Mesenchymal stem cell (in vitro differentiated cells and primary cell): ENCODE measurements at regions not wholly inside any gene's neighbourhood (a gene's known extent, or its start where the extent isn't known, plus 50 kb on each side); places are given as distances from the start of the nearest gene placed in this dataset.

Experiments used
- DNase-seq: peaks from one replicate; pipeline ENCODE4 v3.0.0-alpha.2; 2013
- H2AFZ ChIP-seq: one replicate; pipeline ENCODE4 v1.6.1; 2013; ENCODE audit warnings: low read depth, mild to moderate bottlenecking, control low read depth, inconsistent platforms, low read length, moderate library complexity
- H2AK5ac ChIP-seq: 2 replicates; pipeline ENCODE4 v1.6.1; 2013; ENCODE audit warnings: low read length, moderate library complexity, mild to moderate bottlenecking, inconsistent platforms; ENCODE audit not compliant: severe bottlenecking
- H2BK120ac ChIP-seq: one replicate; pipeline ENCODE4 v1.6.1; 2013; ENCODE audit warnings: low read depth, mild to moderate bottlenecking, inconsistent platforms, low read length, moderate library complexity
- H2BK12ac ChIP-seq, 2 experiments: one replicate each; pipeline ENCODE4 v1.6.1; 2013; ENCODE audit warnings: inconsistent platforms in 2 of 2, low read length in 2 of 2, mild to moderate bottlenecking in 2 of 2, moderate library complexity in 2 of 2, control low read depth in 1 of 2
- H2BK15ac ChIP-seq: one replicate; pipeline ENCODE4 v1.6.1; 2013; ENCODE audit warnings: mild to moderate bottlenecking, low read depth, inconsistent platforms; ENCODE audit not compliant: poor library complexity, severe bottlenecking
- H2BK5ac ChIP-seq: 2 replicates; pipeline ENCODE4 v1.6.1; 2013; ENCODE audit warnings: low read depth, mild to moderate bottlenecking, low read length, control low read depth, inconsistent platforms; ENCODE audit not compliant: poor library complexity, severe bottlenecking
- H3K14ac ChIP-seq, 2 experiments: one replicate each; pipeline ENCODE4 v1.6.1; 2013; ENCODE audit warnings: inconsistent platforms in 2 of 2, low read length in 2 of 2, control low read depth in 1 of 2, mild to moderate bottlenecking in 1 of 2, moderate library complexity in 1 of 2
- H3K18ac ChIP-seq, 2 experiments: one replicate each; pipeline ENCODE4 v1.6.1; 2013; ENCODE audit warnings: inconsistent platforms in 2 of 2, low read length in 2 of 2, control low read depth in 1 of 2, low read depth in 1 of 2, mild to moderate bottlenecking in 1 of 2
- H3K23ac ChIP-seq, 2 experiments: one replicate each; pipeline ENCODE4 v1.6.1; 2013; ENCODE audit warnings: inconsistent platforms in 2 of 2, low read length in 2 of 2, mild to moderate bottlenecking in 2 of 2, moderate library complexity in 2 of 2, control low read depth in 1 of 2
- H3K27ac ChIP-seq: 2 replicates; pipeline ENCODE4 v1.5.1; 2013; ENCODE audit warnings: mild to moderate bottlenecking, moderate library complexity, low read length, control low read depth, inconsistent platforms; ENCODE audit not compliant: poor library complexity, severe bottlenecking
- H3K27me3 ChIP-seq, 2 experiments: 2 replicates each; pipeline versions ENCODE4 v1.6.1 to v1.7.0; 2013; ENCODE audit warnings: low read length in 2 of 2, mild to moderate bottlenecking in 2 of 2, moderate library complexity in 2 of 2, control low read depth in 1 of 2, inconsistent platforms in 1 of 2; ENCODE audit not compliant: control insufficient read depth in 1 of 2, insufficient read depth in 1 of 2
- H3K36me3 ChIP-seq, 2 experiments: 2 replicates each; pipeline versions ENCODE4 v1.6.1 to v1.7.0; 2013; ENCODE audit warnings: low read length in 2 of 2, control low read depth in 1 of 2, inconsistent platforms in 1 of 2, low read depth in 1 of 2, mild to moderate bottlenecking in 1 of 2; ENCODE audit not compliant: insufficient read depth in 2 of 2, control insufficient read depth in 1 of 2
- H3K4ac ChIP-seq, 2 experiments: one replicate each; pipeline ENCODE4 v1.6.1; 2013; ENCODE audit warnings: inconsistent platforms in 2 of 2, low read length in 2 of 2, mild to moderate bottlenecking in 2 of 2, moderate library complexity in 2 of 2, control low read depth in 1 of 2, low read depth in 1 of 2
- H3K4me1 ChIP-seq: 2 replicates; pipeline ENCODE4 v1.6.1; 2013; ENCODE audit warnings: low read depth, low read length, control low read depth; ENCODE audit not compliant: control insufficient read depth, insufficient read depth
- H3K4me2 ChIP-seq: 2 replicates; pipeline ENCODE4 v1.6.1; 2013; ENCODE audit warnings: low read length, mild to moderate bottlenecking, inconsistent platforms; ENCODE audit not compliant: poor library complexity, severe bottlenecking
- H3K4me3 ChIP-seq, 2 experiments: 2 replicates each; pipeline versions ENCODE4 v1.5.1 to v1.7.0; 2013; ENCODE audit warnings: low read length in 2 of 2, mild to moderate bottlenecking in 2 of 2, control low read depth in 1 of 2, low read depth in 1 of 2; ENCODE audit not compliant: insufficient read depth in 1 of 2
- H3K79me1 ChIP-seq: replicated peaks from 2 replicates; pipeline ENCODE4 v1.6.1; 2013; ENCODE audit warnings: mild to moderate bottlenecking, control low read depth, low read length, inconsistent platforms; ENCODE audit not compliant: poor library complexity, severe bottlenecking
- H3K9ac ChIP-seq: 2 replicates; pipeline ENCODE4 v1.7.0; 2013; ENCODE audit warnings: mild to moderate bottlenecking, low read length, moderate library complexity
- H3K9me3 ChIP-seq: 2 replicates; pipeline ENCODE4 v1.7.0; 2013; ENCODE audit warnings: mild to moderate bottlenecking, low read length; ENCODE audit not compliant: control insufficient read depth
- H4K8ac ChIP-seq: one replicate; pipeline ENCODE4 v1.6.1; 2013; ENCODE audit warnings: inconsistent platforms, mild to moderate bottlenecking, low read length, moderate library complexity
- H4K91ac ChIP-seq: one replicate; pipeline ENCODE4 v1.6.1; 2013; ENCODE audit warnings: mild to moderate bottlenecking, low read length, inconsistent platforms
- WGBS: methylation state at CpG from one replicate; pipeline ENCODE4 v1.1.7; 2013; ENCODE audit warnings: mixed read lengths; 5-methylcytosine and 5-hydroxymethylcytosine counted together

DNA sequence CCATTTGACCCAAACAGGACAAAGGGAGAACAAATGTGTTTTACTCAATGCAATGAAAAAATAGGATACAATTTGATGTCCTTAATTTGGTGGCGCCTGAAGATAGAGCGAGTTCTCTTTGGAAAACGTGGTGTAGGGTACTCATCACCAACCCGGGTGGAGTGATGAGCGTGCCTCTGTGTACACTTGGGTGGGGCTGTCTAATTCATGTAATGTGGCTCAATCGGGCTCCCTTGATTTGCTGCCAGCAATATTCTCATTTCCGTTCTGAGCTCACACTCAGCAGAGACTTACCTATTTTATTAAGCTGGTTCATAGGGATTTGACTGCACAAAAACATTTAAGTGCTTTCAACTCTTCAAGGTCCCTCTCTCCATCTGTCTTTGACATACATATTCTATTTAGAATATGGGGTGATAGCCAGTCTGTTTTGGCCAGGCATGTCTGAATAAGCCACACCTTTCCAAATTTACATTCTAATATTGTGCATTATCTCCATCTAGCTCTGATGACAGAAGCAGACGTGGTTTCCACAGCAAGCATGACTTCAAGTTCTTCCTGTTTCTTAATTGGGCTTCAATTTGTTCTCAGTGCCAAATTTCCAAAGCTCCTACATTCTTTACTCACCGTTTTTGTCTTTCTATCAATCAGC is 162.5 kb downstream of the IRX2 start:
- Histone ChIP-seq H2BK5ac (no peak overlapping the region), H3K27me3 (no peaks in the 10 kb centered on the region), H3K4me3 (no peak overlapping the region), H3K18ac (no peak overlapping the region), H2BK12ac (no peak overlapping the region), H3K79me1 (no peaks in the 10 kb centered on the region), H4K8ac (no peak overlapping the region), H3K4me2 (no peak overlapping the region), H3K9me3 (peaks cover 9% of the 10 kb centered on the region), H4K91ac (no peak overlapping the region), H3K23ac (no peak overlapping the region), H2BK120ac (no peak overlapping the region), H2AFZ (no peak overlapping the region), H2BK15ac (no peak overlapping the region), H3K36me3 (no peaks in the 10 kb centered on the region), H3K14ac (no peak overlapping the region), H3K4ac (no peak overlapping the region), H3K4me1 (no peaks in the 10 kb centered on the region), H2AK5ac (no peak overlapping the region), H3K27ac (no peak overlapping the region), H3K9ac (no peak overlapping the region)
- DNase-seq: no peak
- WGBS: 81% methylated on average over 8 of the region's 9 CpGs

- no peaks in the 10 kb centered on the region for H3K79me1 ChIP-seq
- no peak overlapping the region for H2BK12ac ChIP-seq
- no peak overlapping the region for H3K27ac ChIP-seq
- no peak overlapping the region for H3K18ac ChIP-seq
- H3K23ac ChIP-seq: no peak overlapping the region
- H2BK5ac ChIP-seq: no peak overlapping the region
- no peaks in the 10 kb centered on the region for H3K27me3 ChIP-seq
- no peak overlapping the region for H3K9ac ChIP-seq
- H2AK5ac ChIP-seq: no peak overlapping the region
- no peaks in the 10 kb centered on the region for H3K36me3 ChIP-seq
- no peak overlapping the region for H3K14ac ChIP-seq
- DNase-seq: no peak
- no peak overlapping the region for H2BK120ac ChIP-seq
- no peak overlapping the region for H2AFZ ChIP-seq
- no peak overlapping the region for H2BK15ac ChIP-seq
- no peak overlapping the region for H3K4me3 ChIP-seq
- H3K9me3 ChIP-seq: peaks cover 18% of the 10 kb centered on the region
- no peak overlapping the region for H4K8ac ChIP-seq
- no peak overlapping the region for H3K4ac ChIP-seq
- H3K4me2 ChIP-seq: no peak overlapping the region
- no peak overlapping the region for H4K91ac ChIP-seq
- no peaks in the 10 kb centered on the region for H3K4me1 ChIP-seq
- WGBS: 77% methylated on average over 14 of the region's 15 CpGs
Observed at GRCh38 chr5:2587189-2588031, 164.1 kb downstream of the IRX2 start.

DNA sequence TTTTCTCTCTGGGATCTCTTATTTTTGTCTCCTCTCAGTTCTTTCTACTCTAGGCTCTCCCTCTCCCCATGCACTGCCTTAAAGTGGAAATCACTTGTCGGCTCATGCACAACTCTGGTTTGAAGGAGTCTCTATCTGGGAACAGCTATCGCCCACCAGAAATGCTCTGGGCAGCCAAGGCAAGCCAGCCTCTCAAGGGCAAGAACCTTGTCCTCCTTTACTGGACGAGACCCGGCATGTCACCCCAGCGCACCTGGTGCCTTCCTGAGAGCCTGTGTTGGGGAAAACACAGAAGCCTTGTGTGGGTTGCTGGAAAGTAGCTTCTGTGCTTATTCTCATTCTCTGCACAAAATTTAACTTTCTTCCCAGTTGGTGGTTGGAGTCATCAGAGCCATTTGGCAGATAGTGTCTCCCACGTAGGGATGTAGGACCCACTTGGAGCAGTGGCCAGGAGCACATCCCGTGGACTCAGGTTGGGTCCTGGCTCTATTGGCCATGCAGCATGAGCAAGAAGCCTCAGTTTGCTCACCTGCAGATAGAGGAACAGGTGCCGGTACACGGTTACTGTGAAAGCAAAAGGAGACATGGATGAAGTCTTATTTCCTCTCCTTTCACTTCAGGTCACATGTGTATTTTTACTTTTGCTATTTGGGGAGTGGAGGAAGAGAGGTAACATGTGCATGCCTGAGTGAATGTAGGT is 165.3 kb downstream of the IRX2 start:
- H2BK15ac ChIP-seq: no peak overlapping the region
- no peaks in the 10 kb centered on the region for H3K27me3 ChIP-seq
- H2BK120ac ChIP-seq: no peak overlapping the region
- H3K9me3 ChIP-seq: peaks cover 18% of the 10 kb centered on the region
- H3K4me1 ChIP-seq: no peaks in the 10 kb centered on the region
- H4K91ac ChIP-seq: no peak overlapping the region
- H3K4ac ChIP-seq: no peak overlapping the region
- H3K36me3 ChIP-seq: no peaks in the 10 kb centered on the region
- H3K14ac ChIP-seq: no peak overlapping the region
- H2BK12ac ChIP-seq: no peak overlapping the region
- H3K4me3 ChIP-seq: no peak overlapping the region
- no peak overlapping the region for H3K18ac ChIP-seq
- no peak overlapping the region for H2BK5ac ChIP-seq
- no peak overlapping the region for H3K9ac ChIP-seq
- H4K8ac ChIP-seq: no peak overlapping the region
- no peak overlapping the region for H3K4me2 ChIP-seq
- H3K27ac ChIP-seq: no peak overlapping the region
- H2AFZ ChIP-seq: no peak overlapping the region
- H3K23ac ChIP-seq: no peak overlapping the region
- DNase-seq: no peak
- no peaks in the 10 kb centered on the region for H3K79me1 ChIP-seq
- WGBS: 78% methylated on average over 9 of the region's 9 CpGs
- H2AK5ac ChIP-seq: no peak overlapping the region
